ENCODE measurements at regions not wholly inside any gene's neighbourhood (a gene's known extent, or its start where the extent isn't known, plus 50 kb on each side); places are given as distances from the start of the nearest gene placed in this dataset.

- BruUV-seq (replicated peaks) = no TSS peak
- ChIA-PET POLR2A (ENCODE audit: low non-redundant PET) (no interaction called here), CTCF (no interaction called here)
- H3K27ac ChIP-seq (ENCODE audit: low read depth, low read length, poor library complexity, severe bottlenecking) = no peak overlapping the region
- H3K36me3 ChIP-seq (ENCODE audit: insufficient read depth, low read length, poor library complexity, severe bottlenecking) = no peaks in the 10 kb centered on the region
- no peaks in the 10 kb centered on the region for H3K4me1 ChIP-seq (ENCODE audit: insufficient read depth, low read length, poor library complexity, severe bottlenecking)
- peaks cover 17% of the 10 kb centered on the region for H3K9me3 ChIP-seq (ENCODE audit: low read depth, low read length, poor library complexity, severe bottlenecking)
- TF ChIP-seq EZH2 (IDR thresholded peaks at IDR 0.05; ENCODE audit: borderline replicate concordance, low read depth, low read length, poor library complexity, severe bottlenecking) (no peak), CTCF (conservative IDR thresholded peaks at IDR 0.05; ENCODE audit: low read depth, low read length) (no peak)
- no peak overlapping the region for H3K4me3 ChIP-seq (ENCODE audit: low read depth, low read length, poor library complexity, severe bottlenecking)
- intact Hi-C loops (cut with micrococcal nuclease; ENCODE audit: unreplicated experiment) = no loop called here
- no peaks in the 10 kb centered on the region for H3K27me3 ChIP-seq (replicated peaks; ENCODE audit: insufficient read depth, low read depth, low read length, poor library complexity)
- no peak for DNase-seq (ENCODE audit: low spot score)
Measured at GRCh38 chr3:96354106-96354505, 460.3 kb upstream of the EPHA6 start.

- H3K9me3 ChIP-seq (ENCODE audit: low read depth, low read length, poor library complexity, severe bottlenecking) = peaks cover 18% of the 10 kb centered on the region
- ChIA-PET POLR2A (ENCODE audit: low non-redundant PET) (no interaction called here), CTCF (no interaction called here)
- H3K27me3 ChIP-seq (replicated peaks; ENCODE audit: insufficient read depth, low read depth, low read length, poor library complexity) = no peaks in the 10 kb centered on the region
- H3K4me3 ChIP-seq (ENCODE audit: low read depth, low read length, poor library complexity, severe bottlenecking) = no peak overlapping the region
- TF ChIP-seq CTCF (conservative IDR thresholded peaks at IDR 0.05; ENCODE audit: low read depth, low read length) (no peak), EZH2 (IDR thresholded peaks at IDR 0.05; ENCODE audit: borderline replicate concordance, low read depth, low read length, poor library complexity, severe bottlenecking) (no peak)
- BruUV-seq (replicated peaks) = no TSS peak
- intact Hi-C loops (cut with micrococcal nuclease; ENCODE audit: unreplicated experiment) = no loop called here
- DNase-seq (ENCODE audit: low spot score) = no peak
- H3K36me3 ChIP-seq (ENCODE audit: insufficient read depth, low read length, poor library complexity, severe bottlenecking) = no peaks in the 10 kb centered on the region
- no peaks in the 10 kb centered on the region for H3K4me1 ChIP-seq (ENCODE audit: insufficient read depth, low read length, poor library complexity, severe bottlenecking)
- H3K27ac ChIP-seq (ENCODE audit: low read depth, low read length, poor library complexity, severe bottlenecking) = no peak overlapping the region
Measured at GRCh38 chr3:96354742-96355141, 459.7 kb upstream of the EPHA6 start.

GRCh38 chr3:96361241-96361640 lies 453.2 kb upstream of the EPHA6 start:
- no peaks in the 10 kb centered on the region for H3K27me3 ChIP-seq (replicated peaks; ENCODE audit: insufficient read depth, low read depth, low read length, poor library complexity)
- POLR2A ChIA-PET (ENCODE audit: low non-redundant PET) = no interaction called here
- H3K27ac ChIP-seq (ENCODE audit: low read depth, low read length, poor library complexity, severe bottlenecking) = no peak overlapping the region
- no peak for TF ChIP-seq CTCF (conservative IDR thresholded peaks at IDR 0.05; ENCODE audit: low read depth, low read length)
- no peak for TF ChIP-seq EZH2 (IDR thresholded peaks at IDR 0.05; ENCODE audit: borderline replicate concordance, low read depth, low read length, poor library complexity, severe bottlenecking)
- peaks cover 24% of the 10 kb centered on the region for H3K9me3 ChIP-seq (ENCODE audit: low read depth, low read length, poor library complexity, severe bottlenecking)
- H3K36me3 ChIP-seq (ENCODE audit: insufficient read depth, low read length, poor library complexity, severe bottlenecking) = no peaks in the 10 kb centered on the region
- H3K4me3 ChIP-seq (ENCODE audit: low read depth, low read length, poor library complexity, severe bottlenecking) = no peak overlapping the region
- CTCF ChIA-PET = no interaction called here
- no peak for DNase-seq (ENCODE audit: low spot score)
- no peaks in the 10 kb centered on the region for H3K4me1 ChIP-seq (ENCODE audit: insufficient read depth, low read length, poor library complexity, severe bottlenecking)
- BruUV-seq (replicated peaks) = no TSS peak
- intact Hi-C loops (cut with micrococcal nuclease; ENCODE audit: unreplicated experiment) = no loop called here
